Tongue (tissue), 2 donors: ENCODE measurements at regions not wholly inside any gene's neighbourhood (a gene's known extent, or its start where the extent isn't known, plus 50 kb on each side); places are given as distances from the start of the nearest gene placed in this dataset. TPM values are rescaled to one million over a fixed set of nuclear protein-coding genes. Genes with fewer than 3 reads are reported as not detected.

Experiments
- DNase-seq: peaks from one replicate; pipeline ENCODE4 v3.0.0-alpha.2; 2015
- small RNA-seq: library from RNA; depleted of rRNA; stranded (forward); fragments of <200 nt; gene quantifications from one replicate; pipeline ENCODE3, GENCODE V24; 2014; ENCODE audit warnings: low replicate concordance

DNA sequence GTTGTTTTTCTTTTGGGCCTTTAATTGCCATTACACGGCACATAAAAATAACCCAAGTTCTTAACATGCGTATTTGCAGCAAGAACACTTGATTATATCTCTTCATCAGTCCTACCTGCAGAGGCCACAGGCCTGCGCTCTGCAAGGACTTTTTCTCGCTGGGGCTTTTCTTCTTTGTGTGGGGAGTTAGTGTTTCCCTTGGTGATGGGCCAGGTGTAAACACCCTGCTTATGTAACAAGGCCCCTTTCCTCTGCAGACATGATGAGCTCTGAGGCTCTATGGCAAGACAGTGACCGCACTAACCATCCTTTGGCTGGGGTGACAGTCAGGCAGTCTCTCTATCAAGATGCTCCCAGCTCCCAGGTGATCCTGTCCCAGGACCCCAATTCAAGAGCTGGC lies 97.8 kb upstream of the PCSK2 start:
- no peak for DNase-seq

DNA sequence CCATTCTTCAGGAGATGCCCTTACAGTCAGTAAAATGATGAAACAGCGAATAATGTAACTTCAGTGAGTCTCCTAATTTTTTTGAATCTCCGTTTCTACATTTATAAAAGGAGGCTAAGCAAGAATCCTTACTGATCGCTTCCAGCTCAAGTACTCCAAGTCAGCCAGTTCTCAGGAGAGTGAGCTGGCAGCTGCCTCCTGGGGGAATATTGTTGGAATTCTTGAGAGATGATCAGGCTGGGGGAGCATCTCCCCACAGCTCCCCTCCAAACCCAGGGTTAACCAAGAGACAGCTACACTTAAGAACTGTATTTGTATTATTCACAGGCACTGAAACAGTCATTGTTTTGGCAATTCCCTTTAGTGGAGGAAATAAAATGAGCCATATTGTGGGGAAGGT lies 89.1 kb upstream of the PCSK2 start:
- no peak for DNase-seq

DNA sequence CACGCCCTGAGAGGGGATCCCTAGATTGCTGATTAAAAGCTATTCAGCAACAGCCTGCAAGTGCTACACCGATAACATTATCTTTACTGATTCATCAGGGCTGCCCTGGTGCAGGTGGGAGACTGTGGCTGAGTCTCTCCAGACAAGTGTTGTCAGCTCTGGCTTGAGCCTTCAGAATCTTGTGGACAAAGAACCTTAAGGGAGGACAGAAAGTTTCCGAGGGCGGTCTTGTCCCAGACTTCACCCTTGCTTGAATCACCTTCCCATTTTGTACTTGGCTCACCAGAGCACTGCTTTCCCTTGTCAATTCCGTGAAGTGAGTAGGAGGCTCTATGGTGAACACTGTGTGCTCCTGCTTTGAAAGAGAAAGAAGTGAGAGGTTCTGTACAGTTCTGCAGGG lies 88.6 kb upstream of the PCSK2 start:
- DNase-seq, result peak; percentile 3

DNA sequence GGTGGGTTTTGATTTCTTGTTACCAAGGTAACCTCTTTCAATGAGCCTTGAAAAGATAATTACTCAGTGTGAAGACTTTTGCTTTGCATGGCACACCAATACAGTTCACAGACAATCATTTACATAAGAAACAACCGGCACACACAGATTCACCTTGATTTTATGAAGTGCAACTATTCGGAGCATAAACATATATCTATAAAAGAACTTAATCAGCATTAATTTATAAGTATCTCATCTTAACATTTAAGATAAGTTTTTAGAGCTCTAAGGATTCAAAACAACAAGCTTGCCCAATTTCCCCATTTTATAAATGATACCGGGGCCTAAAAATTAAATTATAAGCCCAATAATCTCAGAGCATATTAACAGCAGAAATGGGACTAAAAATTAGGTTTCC lies 85.9 kb upstream of the PCSK2 start:
- DNase-seq, result no peak

DNA sequence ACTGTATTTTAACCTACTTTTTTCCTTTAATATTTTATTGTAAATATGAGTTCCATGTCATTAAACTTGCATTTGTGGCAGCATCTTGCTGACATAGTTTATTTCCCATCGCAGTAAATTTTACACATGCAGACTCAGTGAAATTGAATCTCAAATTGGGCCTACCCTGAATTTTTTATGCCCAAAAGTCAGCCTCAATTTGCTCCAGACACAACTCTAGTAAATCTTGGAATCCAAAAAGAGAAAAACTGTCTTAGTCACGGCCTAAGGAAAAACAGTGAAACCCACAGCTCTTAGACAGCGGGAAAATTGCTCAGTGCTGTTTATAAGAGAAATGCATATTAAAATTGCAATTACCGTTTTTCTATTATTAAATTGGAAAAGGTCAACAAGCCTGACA lies 85.3 kb upstream of the PCSK2 start:
- no peak for DNase-seq

DNA sequence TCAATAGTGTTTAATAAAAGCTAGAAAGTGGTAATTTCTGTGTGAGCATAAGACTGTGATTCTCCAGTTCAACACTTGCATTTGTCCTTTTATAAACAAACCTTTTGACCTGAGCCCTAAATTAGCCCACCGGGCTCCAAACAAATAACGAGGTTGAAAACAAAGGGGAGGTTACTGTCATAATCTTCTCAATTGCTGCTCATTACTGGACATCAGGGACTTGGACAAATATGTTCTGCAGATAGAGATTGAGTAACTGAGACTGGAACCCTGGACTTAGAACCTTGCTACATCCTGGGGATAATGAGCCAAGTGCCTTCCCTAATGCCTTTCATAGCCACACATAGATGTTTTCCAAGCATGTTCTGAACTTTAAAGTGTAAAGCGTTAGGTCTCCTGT lies 84.2 kb upstream of the PCSK2 start:
- DNase-seq, result no peak

DNA sequence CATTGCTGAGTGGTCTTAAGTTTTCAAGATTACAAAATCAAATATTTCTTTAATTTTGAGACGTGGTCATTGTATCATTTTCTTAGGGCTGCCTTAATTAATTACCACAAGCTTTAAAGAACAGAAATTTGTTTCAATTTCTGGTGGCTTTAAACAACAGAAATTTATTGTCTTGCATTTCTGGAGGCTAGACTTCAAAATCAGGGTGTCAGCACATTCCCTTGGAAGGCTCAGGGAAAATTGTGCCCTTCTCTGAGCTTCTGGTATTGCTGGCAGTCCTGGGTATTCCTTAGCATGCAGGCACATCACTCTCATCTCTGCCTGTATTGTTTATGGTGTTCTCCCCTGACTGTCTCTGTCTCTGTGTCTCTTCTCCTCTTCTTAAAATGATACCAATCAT lies 76.0 kb upstream of the PCSK2 start:
- no peak for DNase-seq

DNA sequence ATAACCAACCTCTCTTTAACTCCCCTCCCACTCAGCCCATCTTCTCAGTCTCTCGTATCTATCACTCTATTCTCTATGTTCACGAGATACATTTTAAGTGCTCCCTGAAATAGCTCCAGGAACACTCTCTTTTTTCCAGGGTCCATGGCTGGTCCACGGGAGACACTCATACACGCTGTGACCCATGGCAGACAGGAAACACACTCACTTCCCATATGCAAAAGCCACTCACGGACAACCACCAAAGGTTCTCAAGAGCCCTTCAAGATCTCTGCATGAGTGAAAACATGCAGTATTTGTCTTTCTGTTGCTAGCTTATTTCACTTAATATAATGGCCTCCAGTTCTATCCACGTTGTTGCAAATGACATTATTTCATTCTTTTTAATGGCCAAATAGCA lies 71.4 kb upstream of the PCSK2 start:
- DNase-seq, result no peak

DNA sequence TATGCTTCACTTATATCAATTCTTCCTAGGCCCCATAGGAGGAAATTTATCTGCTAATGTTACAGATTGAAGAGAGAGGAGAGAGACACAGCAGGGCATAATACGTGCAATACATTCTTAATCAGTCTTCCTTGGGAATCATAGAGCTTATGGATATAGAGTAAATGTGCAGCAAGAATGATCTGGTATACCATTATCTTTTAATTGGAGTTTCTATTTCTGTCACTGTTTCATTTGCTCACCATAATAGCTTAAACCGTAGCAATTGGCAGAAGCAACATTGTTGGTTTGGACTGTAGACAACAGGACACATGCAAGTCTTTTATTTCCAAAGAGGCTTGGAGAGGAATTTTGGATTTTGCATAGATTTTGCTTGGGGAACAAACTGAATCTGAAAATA lies 68.1 kb upstream of the PCSK2 start:
- no peak for DNase-seq

DNA sequence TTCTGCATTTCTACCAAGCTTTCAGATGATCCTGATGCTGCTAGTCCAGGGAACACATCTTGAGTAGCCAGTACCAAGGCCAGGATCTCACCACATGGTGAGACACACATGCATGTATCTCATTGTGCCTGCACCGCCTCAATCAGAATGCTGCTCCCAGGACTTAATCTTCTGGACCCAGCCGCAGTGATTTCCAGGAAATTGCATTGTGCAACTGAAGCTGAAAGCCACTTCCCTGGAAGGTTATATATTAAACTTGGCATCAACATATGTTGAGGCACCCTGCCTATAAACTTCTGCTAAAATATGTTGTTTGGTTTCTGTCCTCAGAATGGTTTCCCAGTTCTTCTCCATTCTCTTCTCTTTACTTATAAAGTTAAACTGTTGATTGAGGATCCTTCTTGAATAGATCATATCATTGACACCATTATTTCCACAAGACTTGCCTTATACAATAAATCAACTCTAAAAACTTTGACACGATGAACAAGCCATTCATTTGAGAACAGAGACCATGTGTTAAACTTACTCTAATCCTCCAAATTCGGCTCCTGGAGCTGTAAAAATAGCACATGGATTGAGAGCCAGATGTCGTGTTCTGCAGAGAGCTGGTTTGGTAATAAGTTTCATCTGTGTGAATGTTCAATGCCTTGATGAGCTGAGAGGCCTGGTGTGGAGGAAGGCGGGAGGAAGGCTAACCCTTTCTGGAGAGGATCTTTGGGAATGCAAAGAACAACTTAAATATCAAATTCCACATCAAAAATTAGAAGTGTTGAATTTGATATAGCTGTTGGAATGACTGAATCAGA lies 65.0 kb upstream of the PCSK2 start:
- DNase-seq, result peak; percentile 70

DNA sequence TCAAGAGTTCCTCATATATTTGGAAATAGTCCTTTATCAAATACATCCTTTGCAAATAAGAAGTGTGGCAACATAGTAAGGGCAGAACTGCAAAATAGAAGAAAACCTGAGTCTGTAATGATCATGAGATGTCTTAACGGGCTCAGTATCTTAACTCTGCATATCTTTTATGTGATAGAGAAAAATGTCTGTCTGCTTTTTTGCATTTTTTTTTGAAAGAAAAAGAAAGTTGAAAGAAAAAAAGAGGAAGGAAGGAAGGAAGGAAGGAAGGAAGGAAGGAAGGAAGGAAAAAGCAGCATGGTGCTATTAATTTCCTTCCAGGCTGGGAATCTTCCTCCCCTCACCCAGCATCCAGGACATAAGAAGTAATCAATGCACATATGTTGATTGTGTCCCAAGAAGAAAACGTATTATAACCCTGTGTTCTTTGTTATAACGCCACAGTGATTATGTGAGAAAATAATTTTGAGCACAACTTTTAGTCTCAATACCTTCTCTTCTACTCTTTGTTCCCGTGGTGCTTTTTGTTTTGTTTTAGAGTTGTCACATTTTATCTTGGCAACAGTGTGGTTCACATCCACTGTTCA lies 58.7 kb upstream of the PCSK2 start:
- no peak for DNase-seq

DNA sequence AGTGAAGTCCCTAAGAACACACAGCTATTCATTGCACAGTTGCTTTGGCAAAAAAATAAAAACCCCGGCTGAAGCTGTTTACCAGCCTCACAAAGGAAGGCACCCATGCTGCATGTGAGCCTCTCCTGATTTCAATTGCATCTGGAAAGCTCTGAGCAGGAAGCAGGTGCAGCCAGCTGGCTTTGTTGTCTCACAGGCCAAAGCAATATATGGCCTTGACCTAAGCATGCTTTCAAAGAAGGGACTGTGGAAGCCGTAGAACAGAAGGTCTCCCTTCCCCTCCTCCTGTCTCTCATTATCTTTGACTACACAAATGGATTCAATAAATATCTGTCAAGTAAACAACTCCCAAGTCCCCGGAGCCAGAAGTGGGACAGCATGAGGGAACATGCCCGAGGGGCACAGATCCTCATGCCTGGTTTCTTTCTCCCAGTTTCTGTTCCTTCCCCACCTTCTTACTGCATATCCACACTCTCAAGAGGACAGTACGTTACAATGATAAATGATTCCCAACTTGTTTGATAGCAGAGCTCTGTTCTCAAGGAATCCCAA lies 57.2 kb upstream of the PCSK2 start:
- peak; percentile 78 for DNase-seq

DNA sequence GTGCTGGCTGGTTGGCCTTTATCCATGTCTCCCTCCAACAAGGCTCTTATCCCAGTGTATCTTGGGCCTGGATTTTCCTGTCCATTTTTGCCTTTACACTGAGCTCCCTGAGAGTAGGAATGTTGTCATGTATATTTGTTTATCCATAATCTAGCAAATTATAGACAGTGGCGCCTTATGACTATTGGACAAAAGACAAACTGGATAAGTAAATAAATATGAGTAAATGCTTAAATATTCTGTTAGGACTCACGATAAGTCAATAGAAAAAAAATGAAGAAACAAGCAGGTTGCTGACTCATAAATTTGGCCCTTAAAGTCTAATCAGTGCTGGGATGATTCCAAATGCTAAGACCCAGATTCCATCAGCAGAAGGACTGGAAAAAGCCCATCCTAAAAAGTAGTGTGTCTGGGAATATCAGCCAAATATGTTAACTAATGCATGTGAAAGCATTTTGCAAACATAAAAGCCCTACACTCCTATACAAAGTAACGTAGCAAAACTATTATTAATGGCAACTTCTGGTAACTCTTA lies 55.0 kb upstream of the PCSK2 start:
- no peak for DNase-seq

DNA sequence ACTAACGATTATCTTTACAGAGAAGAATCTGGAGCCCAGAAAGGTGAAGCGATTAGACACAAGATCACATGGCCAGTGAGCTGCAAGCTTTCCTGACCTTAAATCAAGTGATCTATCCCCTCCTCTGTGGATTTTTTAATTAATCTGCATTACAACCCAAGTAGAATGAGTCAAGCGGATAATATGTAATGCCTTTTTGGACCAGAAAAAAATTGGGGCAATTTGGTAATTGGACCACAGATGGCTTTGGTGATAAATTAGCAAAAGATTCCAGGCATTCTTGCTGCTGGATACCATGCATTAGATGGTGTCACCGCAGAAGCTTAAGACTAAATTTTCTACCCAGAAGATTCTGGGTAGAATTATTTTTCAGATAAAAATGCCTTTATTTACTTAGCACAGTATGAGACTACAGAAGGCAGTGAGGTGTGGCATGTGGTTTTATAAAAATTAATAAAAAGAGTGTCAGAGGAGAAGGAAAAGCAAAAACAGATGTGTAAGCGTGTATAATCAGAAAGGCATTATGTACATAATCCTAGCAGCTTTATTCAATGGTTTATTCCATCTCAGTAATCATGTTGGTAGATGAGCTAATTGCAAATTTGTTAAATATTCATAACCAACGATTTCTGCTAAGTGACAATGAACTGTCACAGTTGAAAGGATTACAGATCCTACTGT lies 53.9 kb upstream of the PCSK2 start:
- DNase-seq, result no peak

Small RNAs in the stretch of these regions (small RNA-seq; reads per million reads assigned to genes)
- gene RF00012, result not detected
